SU-DHL-6 (cell line): ENCODE measurements at regions not wholly inside any gene's neighbourhood (a gene's known extent, or its start where the extent isn't known, plus 50 kb on each side); places are given as distances from the start of the nearest gene placed in this dataset.

Experiments
- EZH2phosphoT487 ChIP-seq: fragments of 200-600 bp; sonication (generic), shearing (Covaris generic); conservative IDR thresholded peaks from 2 replicates; pipeline ENCODE4 v1.6.1; 2018; ENCODE audit warnings: mild to moderate bottlenecking, antibody characterized with exemption, low read length, moderate library complexity, mixed read lengths
- TF ChIP-seq, protein P1 (sequence below): fragments of 200-600 bp; sonication (generic); IDR thresholded peaks from one replicate; pipeline ENCODE4 v1.5.1; 2017; ENCODE audit warnings: antibody characterized with exemption, mild to moderate bottlenecking, low read length, moderate library complexity; ENCODE audit not compliant: insufficient read depth, poor library complexity, severe bottlenecking

GRCh38 chr11:128394431-128395089 is 192.8 kb downstream of the ETS1 start:
- TF ChIP-seq, protein P1, sequence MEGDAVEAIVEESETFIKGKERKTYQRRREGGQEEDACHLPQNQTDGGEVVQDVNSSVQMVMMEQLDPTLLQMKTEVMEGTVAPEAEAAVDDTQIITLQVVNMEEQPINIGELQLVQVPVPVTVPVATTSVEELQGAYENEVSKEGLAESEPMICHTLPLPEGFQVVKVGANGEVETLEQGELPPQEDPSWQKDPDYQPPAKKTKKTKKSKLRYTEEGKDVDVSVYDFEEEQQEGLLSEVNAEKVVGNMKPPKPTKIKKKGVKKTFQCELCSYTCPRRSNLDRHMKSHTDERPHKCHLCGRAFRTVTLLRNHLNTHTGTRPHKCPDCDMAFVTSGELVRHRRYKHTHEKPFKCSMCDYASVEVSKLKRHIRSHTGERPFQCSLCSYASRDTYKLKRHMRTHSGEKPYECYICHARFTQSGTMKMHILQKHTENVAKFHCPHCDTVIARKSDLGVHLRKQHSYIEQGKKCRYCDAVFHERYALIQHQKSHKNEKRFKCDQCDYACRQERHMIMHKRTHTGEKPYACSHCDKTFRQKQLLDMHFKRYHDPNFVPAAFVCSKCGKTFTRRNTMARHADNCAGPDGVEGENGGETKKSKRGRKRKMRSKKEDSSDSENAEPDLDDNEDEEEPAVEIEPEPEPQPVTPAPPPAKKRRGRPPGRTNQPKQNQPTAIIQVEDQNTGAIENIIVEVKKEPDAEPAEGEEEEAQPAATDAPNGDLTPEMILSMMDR: no peak
- TF ChIP-seq EZH2phosphoT487: no peak
